Adrenal gland (tissue), 5 donors: ENCODE measurements at regions not wholly inside any gene's neighbourhood (a gene's known extent, or its start where the extent isn't known, plus 50 kb on each side); places are given as distances from the start of the nearest gene placed in this dataset.

Experiments
- CTCF ChIP-seq, 6 experiments: fragments of 450-650 bp in 4 of 6; fragments of 200-600 bp in 2 of 6; sonication (generic) in 1 of 6; IDR thresholded peaks; 1 replicate in 5 of 6; 2 replicates in 1 of 6; pipeline versions ENCODE4 v1.5.1 to v1.8.0; 2016 to 2021; ENCODE audit warnings: antibody characterized with exemption in 6 of 6, mild to moderate bottlenecking in 2 of 6, moderate library complexity in 1 of 6
- POLR2A ChIP-seq, 2 donors: fragments of 450-650 bp; IDR thresholded peaks; one replicate each; pipeline ENCODE4 v1.6.1; 2017; ENCODE audit warnings: antibody characterized with exemption in 2 of 2, mild to moderate bottlenecking in 2 of 2, moderate library complexity in 1 of 2
- donor health status: DM: no; HTN: no; CAD: no.

DNA sequence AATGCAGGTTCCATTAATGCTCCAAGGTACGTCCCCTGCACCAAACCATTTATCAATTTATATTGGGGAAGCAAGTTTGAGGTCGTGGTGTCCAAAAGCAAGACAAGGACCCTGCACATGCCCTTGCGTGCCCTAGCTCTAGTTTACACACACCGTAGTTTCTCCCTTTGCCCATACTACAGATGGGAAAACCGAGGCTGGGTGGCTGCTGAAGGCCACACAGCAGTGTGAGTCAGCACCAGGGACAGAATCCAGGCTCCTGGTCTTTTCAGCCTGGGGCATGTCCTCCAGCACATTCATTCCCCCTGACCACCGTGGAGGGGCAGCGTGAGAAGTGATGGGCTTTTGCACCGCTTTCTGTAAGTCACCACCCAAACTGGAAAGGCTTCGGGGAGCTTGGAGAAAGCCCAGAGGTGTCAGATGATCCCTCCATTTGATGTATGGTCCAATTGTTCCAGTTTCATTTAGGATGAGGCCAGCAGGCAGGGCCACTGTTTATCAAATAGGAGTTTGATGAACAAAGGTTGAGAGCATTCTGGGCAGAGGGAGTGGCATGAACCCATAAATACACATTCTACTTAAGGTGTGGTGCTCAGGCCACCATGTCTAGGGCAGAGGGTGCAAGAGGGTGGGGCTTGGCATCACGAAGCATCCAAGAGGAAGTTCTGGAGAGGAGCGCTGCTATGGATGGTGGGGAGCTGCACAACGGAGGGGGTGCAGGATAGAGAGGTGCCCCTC, 274.1 kb downstream of the HAUS1 start:
- no peak for TF ChIP-seq CTCF (IDR thresholded peaks at IDR 0.05)
- no peak for TF ChIP-seq POLR2A (IDR thresholded peaks at IDR 0.05)
